DND-41 (cell line): ENCODE measurements at regions not wholly inside any gene's neighbourhood (a gene's known extent, or its start where the extent isn't known, plus 50 kb on each side); places are given as distances from the start of the nearest gene placed in this dataset.
A peak's percentile ranks its signal among the peaks of the same experiment; 100 is the strongest.

Source experiments
- ATAC-seq: fragments of 200-7000 bp; cut with Tn5 transposase; 3 replicates; pipeline ENCODE4 v1.9.1; 2021; ENCODE audit warnings: low read depth; ENCODE audit not compliant: insufficient read depth
- DNase-seq: peaks from one replicate; pipeline ENCODE4 v3.0.0-alpha.2; 2020
- H2AFZ ChIP-seq: 2 replicates; pipeline ENCODE4 v1.6.0; 2012; ENCODE audit warnings: low read depth, low read length
- H3K27ac ChIP-seq: 2 replicates; pipeline ENCODE4 v1.5.1; 2012; ENCODE audit warnings: low read length, inconsistent platforms
- H3K27me3 ChIP-seq: fragments of 200-600 bp; sonication (generic); 2 replicates; pipeline ENCODE4 v1.6.0; 2012; ENCODE audit warnings: low read length, mild to moderate bottlenecking, inconsistent platforms; ENCODE audit not compliant: insufficient read depth, poor library complexity
- H3K36me3 ChIP-seq: 2 replicates; pipeline ENCODE4 v1.5.1; 2012; ENCODE audit warnings: low read length, inconsistent platforms; ENCODE audit not compliant: insufficient read depth
- H3K4me1 ChIP-seq: 2 replicates; pipeline ENCODE4 v1.5.1; 2012; ENCODE audit warnings: mild to moderate bottlenecking, low read length; ENCODE audit not compliant: insufficient read depth
- H3K4me2 ChIP-seq: 2 replicates; pipeline ENCODE4 v1.6.0; 2012; ENCODE audit warnings: mild to moderate bottlenecking, moderate library complexity, low read length, inconsistent platforms; ENCODE audit not compliant: insufficient read depth
- H3K4me3 ChIP-seq, 2 experiments: fragments of 200-600 bp in 1 of 2; shearing (Covaris generic) in 1 of 2; 2 replicates each; pipeline ENCODE4 v1.5.1; 2012 to 2016; ENCODE audit warnings: inconsistent platforms in 2 of 2, low read length in 2 of 2, mild to moderate bottlenecking in 2 of 2, low read depth in 1 of 2, moderate library complexity in 1 of 2
- H3K79me2 ChIP-seq: 2 replicates; pipeline ENCODE4 v1.6.0; 2012; ENCODE audit warnings: low read length, inconsistent platforms; ENCODE audit not compliant: insufficient read depth
- H3K9ac ChIP-seq: 2 replicates; pipeline ENCODE4 v1.6.0; 2012; ENCODE audit warnings: low read depth, mild to moderate bottlenecking, inconsistent platforms, low read length, moderate library complexity
- H3K9me3 ChIP-seq: 2 replicates; pipeline ENCODE4 v1.5.1; 2012; ENCODE audit warnings: low read length, moderate library complexity, mild to moderate bottlenecking, inconsistent platforms; ENCODE audit not compliant: insufficient read depth, severe bottlenecking
- H4K20me1 ChIP-seq: 2 replicates; pipeline ENCODE4 v1.6.0; 2012; ENCODE audit warnings: low read length; ENCODE audit not compliant: insufficient read depth
- EZH2 ChIP-seq: IDR thresholded peaks from 3 replicates; pipeline ENCODE4 v1.6.1; 2012; ENCODE audit warnings: borderline replicate concordance, low read depth, mild to moderate bottlenecking, moderate library complexity, low read length, inconsistent platforms; ENCODE audit not compliant: severe bottlenecking
- TF ChIP-seq, protein P1 (sequence below): IDR thresholded peaks from 2 replicates; pipeline ENCODE4 v1.5.1; 2012; ENCODE audit warnings: borderline replicate concordance, low read length, moderate library complexity, mild to moderate bottlenecking; ENCODE audit not compliant: poor library complexity, severe bottlenecking; ENCODE audit errors: extremely low read depth

DNA sequence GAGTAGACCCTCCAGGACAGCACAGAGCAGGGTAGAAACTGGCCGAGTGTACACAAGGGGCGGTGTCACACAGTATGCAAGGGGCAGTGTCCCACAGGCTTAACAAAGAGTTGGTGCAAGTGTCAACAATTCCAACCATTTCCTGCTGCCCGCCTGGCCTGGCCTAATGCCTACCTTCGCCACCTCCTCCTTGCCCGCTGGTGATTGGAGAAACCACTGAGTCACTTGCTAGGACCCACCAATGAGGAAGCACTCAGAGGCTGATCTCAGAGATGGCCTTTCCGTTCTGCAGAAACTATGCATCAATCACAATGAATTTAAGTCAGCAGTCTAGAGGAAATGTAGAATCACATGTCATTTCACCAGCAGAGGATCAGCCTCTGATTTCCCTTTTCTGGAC, 263.3 kb upstream of the PKDCC start:
- Histone ChIP-seq H3K79me2 (no peaks in the 10 kb centered on the region), H3K9me3 (no peaks in the 10 kb centered on the region), H4K20me1 (no peaks in the 10 kb centered on the region), H3K4me2 (no peak overlapping the region), H3K4me1 (no peaks in the 10 kb centered on the region; the same call in 1 of the 2 replicates), H3K4me3 (no peak overlapping the region), H3K27ac (no peak overlapping the region), H3K36me3 (no peaks in the 10 kb centered on the region), H2AFZ (no peak overlapping the region), H3K27me3 (no peaks in the 10 kb centered on the region), H3K9ac (no peak overlapping the region)
- TF ChIP-seq EZH2: no peak
- TF ChIP-seq, protein P1, sequence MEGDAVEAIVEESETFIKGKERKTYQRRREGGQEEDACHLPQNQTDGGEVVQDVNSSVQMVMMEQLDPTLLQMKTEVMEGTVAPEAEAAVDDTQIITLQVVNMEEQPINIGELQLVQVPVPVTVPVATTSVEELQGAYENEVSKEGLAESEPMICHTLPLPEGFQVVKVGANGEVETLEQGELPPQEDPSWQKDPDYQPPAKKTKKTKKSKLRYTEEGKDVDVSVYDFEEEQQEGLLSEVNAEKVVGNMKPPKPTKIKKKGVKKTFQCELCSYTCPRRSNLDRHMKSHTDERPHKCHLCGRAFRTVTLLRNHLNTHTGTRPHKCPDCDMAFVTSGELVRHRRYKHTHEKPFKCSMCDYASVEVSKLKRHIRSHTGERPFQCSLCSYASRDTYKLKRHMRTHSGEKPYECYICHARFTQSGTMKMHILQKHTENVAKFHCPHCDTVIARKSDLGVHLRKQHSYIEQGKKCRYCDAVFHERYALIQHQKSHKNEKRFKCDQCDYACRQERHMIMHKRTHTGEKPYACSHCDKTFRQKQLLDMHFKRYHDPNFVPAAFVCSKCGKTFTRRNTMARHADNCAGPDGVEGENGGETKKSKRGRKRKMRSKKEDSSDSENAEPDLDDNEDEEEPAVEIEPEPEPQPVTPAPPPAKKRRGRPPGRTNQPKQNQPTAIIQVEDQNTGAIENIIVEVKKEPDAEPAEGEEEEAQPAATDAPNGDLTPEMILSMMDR: no peak
- ATAC-seq (no peak), DNase-seq (no peak)

DNA sequence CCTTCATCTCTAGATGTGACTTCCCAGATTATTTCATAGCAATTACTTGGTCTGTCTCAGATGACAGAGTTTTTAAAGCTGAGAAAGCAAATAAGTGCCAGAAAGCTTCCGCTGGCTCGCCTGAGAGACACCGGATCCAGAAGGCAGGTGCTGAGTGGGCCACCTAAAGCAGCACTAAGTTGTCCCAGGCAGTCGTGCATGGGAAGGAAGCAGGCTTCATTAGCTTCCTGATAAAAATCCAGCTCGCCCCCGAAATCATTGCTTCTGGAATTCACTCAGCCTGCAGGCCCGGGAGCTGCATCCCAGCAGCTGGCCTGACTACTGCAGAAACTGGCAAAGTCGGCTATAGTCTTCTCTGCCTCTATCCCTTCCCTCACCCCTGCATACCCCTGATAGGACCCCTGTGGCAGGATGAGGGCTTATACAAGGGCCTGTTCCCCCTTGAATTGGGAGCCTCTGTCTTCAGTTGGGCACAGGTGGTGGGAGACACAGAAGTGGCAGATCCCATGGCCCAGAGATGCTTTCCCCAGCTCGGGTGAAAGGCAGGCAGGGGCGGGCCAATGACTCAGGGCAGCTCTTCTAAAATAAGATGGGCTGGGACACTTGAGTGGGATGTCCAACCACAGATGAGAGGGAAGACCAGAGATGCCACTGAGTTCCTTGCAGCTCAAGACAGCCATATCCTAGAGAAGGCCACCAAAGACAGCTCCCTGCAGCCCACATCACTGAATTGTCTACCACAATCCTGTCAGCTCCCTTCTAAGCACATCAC, 262.4 kb upstream of the PKDCC start:
- Histone ChIP-seq H3K4me2 (no peak overlapping the region), H3K79me2 (no peaks in the 10 kb centered on the region)
- ATAC-seq: no peak

DNA sequence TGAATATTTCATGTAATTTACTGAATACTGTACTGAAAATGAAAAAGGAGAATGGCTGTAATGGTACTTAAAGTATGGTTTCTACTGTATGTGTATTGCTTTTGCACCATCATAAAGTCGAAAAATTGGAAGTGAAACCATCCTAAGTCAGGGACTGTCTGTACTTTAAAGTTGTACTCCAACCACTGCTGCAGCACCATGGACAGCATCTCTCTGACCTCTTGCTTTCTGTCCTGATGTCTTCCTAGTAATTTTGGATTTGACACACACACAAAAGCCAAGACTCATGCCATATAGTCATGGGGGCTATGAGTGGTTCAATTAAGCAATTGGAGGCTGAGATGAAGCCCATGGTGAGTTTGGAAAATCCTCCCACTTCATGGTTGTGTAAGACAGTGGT, 256.3 kb upstream of the PKDCC start:
- ATAC-seq: peak; percentile 78; the same call in 2 of the 3 replicates
- Histone ChIP-seq H4K20me1 (no peaks in the 10 kb centered on the region), H3K4me1 (no peaks in the 10 kb centered on the region), H3K9me3 (no peaks in the 10 kb centered on the region), H3K79me2 (no peaks in the 10 kb centered on the region), H3K4me3 (no peak overlapping the region), H3K4me2 (0 out of 2 replicates have a peak overlapping the region, but pooled peaks have one; percentile 14), H2AFZ (no peak overlapping the region), H3K27me3 (no peaks in the 10 kb centered on the region), H3K36me3 (no peaks in the 10 kb centered on the region), H3K27ac (no peak overlapping the region), H3K9ac (no peak overlapping the region)
- no peak for TF ChIP-seq EZH2
- TF ChIP-seq, protein P1: no peak
- peak; percentile 67 for DNase-seq

More for the DNA sequence above, 262.4 kb upstream of the PKDCC start:
- Histone ChIP-seq H3K4me3 (no peak overlapping the region), H3K9ac (no peak overlapping the region), H3K9me3 (no peaks in the 10 kb centered on the region), H3K27me3 (no peaks in the 10 kb centered on the region), H2AFZ (no peak overlapping the region), H3K27ac (no peak overlapping the region), H3K36me3 (no peaks in the 10 kb centered on the region), H3K4me1 (no peaks in the 10 kb centered on the region; the same call in 1 of the 2 replicates), H4K20me1 (no peaks in the 10 kb centered on the region)
- TF ChIP-seq, protein P1: no peak
- no peak for TF ChIP-seq EZH2
- no peak for DNase-seq
